NCI-H526 treated with DMSO at 0.1 percent for 48 hours (cell line): ENCODE measurements at regions not wholly inside any gene's neighbourhood (a gene's known extent, or its start where the extent isn't known, plus 50 kb on each side); places are given as distances from the start of the nearest gene placed in this dataset.

Source experiments
- DNase-seq: peaks from one replicate; lab custom pipeline; 2025; lab: John Stamatoyannopoulos, UW

DNA sequence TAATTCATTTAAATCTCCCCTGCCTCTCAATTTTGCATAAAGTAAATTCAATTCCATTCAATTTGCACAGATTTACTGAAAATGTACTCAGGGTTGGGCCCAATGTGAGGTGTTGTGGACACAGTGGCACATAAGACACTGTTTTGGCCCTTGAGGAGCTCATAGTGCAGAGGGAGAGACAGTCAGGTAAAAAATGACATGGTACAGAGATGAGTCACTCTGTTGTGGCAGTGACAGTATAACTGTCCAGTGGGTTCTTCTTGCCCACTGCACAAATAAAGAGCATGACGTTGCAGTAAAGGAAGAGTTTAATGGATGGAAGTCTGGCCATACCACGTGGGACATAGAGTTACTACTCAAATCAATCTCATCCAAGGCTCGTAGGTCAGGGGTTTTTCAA, 400.3 kb upstream of the TRIB2 start:
- no peak for DNase-seq

GRCh38 chr2:12317286-12317685, 399.4 kb upstream of the TRIB2 start:
- no peak for DNase-seq

DNA sequence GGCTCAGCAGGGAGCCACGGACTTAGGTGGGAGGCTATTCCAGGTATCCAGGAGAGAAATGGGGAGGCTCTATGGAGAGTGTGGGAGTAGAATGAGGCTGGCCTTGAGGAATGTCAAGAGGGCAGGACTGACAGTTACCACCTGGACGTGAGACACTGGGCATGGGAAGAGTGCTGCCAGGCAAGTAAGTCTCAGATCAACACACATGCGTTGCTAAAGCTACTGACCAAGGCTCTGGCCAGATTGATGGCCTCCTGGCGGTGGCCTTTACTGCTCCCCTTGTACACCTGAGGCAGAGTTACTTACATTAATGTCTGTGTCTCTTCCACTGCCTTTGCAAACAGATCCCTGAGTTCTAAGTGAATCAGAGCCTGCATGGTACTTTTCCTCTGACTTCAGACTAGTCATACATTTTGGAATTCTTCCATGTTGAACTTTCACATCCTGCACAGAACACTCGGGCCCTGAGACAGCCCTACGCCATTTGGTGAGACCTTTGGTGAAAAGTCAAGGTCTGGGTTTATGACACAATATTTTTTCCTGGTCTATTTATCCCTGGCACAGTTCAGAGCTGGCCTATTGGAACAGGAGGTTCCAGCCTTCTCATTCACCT, 398.8 kb upstream of the TRIB2 start:
- DNase-seq, result no peak

DNA sequence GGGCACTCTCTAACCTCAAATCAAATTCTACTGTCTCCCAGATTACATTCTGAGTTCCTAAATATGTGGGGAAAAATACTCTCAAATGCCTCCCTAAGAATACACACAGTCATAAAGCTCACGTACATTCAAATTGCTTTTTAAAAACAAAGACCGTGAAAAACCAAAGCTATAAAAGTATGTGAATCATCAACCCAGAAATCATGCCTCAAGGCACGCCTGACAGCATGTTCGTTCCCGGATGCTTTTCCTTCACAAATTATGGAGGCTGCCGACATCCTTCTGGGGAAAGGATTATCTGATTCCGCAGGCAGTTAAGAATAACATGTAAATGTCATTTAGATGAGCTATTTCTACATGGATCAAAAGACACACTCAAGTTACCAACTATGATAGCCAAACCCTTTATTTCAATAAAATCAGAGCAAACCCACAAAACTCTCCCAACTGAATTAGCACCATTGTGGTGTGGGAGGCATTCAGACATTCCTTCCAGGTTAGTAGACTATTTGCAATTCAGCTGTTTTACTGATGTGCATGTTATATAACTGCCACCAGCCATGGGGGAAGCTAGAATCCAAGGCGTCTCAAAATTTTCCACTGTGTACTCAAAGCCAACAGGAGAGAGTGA, 398.2 kb upstream of the TRIB2 start:
- no peak for DNase-seq

DNA sequence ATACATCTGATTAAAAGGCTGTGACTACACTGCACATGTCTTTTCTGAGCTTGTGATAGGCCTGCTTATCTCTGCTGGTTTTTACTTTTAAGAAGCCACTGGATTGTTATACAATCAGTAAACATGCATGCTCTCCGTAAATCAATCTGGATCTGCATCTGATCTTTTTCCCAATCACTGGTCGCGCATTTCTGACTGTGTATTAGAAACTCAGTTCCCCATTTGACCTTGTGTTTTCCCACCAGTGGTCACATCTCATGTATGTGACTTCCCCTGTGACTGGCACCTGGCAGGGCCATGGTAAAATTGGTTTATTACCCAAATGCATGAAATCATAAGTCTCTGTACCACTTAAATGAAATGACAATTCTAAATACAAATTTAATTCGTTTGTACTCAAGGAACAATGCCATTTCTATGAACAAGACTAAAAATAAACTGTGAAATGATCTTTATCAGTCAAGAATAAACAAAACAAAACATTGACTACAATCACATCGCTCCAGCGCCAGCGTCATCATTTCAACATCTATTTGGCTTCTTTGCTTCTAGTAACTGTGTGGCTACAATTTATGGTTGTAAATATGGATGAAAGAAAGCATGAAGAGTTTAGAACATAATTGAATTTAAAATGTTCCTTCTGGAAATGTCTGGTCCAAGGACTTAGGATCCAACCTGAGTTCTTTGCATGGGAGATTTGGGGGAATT, 396.6 kb upstream of the TRIB2 start:
- no peak for DNase-seq

GRCh38 chr2:12320991-12321641, 395.6 kb upstream of the TRIB2 start:
- DNase-seq, result no peak

GRCh38 chr2:12321886-12322285, 394.9 kb upstream of the TRIB2 start:
- no peak for DNase-seq

DNA sequence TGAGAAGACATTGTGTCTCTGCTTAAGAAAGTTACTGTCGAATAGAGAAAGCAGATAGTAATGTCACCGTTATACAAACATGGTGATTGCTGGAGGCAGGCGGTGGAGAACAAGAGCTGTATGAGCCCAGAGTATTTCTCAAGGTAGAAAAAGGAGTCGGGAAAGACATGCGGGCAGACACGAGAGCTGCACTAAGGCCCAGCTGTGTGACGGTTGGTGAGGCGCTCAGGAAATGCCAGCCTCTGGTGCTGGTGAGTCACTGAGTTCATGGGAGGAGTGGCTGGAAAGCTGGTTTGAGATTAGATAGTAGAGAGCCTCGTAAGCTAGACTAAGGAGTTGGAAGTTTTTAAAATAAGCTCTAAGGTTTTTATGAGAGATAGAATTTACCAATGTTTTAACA, 390.9 kb upstream of the TRIB2 start:
- DNase-seq, result no peak

DNA sequence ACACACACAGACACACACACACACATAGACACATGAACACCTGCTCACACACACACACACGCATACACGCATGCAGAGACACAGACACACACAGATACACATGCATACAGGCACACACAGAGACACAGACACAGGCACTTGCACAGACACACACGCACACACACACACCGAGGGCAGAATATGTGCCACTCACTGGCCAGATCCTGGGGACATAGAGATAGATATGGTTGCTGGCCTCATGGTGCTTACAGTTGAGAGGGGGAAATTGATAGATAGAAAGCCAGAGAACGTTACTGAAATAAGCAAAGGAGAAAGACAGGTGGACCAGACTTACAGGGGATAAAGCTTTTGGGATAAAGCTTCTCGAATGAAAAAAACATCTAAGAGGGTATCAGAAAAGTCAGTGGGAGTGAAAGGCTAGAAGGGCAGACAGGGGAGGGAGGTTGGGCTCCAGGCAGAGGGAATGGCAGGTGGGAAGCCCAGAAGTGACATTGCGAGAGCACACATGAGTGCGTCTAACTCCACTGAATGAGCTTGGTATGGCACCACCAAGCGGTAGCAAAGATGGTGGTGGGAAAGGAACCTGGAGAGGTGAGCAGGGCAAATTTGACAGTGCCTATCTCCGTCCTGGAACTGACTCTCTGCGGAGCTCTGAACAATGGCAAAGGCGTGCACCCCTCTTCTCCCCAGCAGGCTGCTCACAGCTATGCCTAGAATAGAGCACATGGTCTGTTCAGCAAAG, 390.1 kb upstream of the TRIB2 start:
- DNase-seq, result no peak

DNA sequence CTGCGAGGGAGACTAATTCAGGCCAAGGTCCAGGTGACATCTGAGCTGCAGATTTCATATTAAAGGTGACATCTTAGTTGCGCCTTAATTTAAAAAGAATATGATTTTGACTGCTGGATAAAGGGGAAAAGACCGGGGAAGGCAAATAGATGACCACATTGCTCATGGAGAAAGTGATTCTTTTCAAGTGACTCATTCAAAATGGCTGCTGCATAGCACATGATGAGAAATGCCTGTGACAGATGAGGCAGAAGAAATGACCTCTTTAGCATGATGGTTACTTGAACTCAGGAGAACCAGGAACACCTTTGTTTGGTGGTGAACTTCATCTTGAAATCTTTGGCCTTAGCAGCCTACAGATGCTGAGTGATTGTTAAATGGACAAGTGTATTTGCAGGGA, 385.8 kb upstream of the TRIB2 start:
- no peak for DNase-seq

DNA sequence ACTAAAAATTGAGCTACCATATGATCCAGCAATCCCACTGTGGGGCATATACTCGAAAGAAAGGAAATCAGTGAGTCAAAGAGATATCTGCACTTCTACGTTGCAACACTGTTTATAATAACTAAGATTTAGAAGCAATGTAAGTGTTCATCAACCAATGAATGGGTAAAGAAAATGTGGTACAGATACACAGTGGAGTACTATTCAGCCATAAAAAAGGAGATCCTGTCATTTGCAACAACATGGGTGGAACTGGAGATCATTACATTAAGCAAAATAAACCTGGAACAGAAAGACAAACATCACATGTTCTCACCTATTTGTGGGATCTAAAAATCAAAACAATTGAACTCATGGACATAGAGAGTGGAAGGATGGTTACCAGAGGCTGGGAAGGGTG, 385.0 kb upstream of the TRIB2 start:
- DNase-seq, result no peak

DNA sequence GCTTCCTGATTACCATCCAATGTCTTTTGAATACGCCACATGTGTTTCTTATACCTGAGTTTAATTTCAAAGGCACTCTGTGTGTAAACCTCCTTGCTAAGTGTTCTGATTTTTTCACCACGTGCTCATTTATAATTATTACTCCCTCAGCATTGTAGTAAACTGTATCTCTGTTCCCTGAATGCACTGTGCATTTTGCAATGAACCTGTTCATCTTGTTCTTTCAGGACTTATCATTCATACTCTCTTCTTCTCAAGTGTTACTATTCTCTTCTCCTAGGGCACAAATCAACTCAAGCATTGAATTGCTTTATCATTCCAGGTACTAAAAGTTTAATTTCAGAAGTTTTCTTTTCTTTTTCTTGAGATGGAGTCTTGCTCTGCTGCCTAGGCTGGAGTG, 383.4 kb upstream of the TRIB2 start:
- DNase-seq, result no peak

DNA sequence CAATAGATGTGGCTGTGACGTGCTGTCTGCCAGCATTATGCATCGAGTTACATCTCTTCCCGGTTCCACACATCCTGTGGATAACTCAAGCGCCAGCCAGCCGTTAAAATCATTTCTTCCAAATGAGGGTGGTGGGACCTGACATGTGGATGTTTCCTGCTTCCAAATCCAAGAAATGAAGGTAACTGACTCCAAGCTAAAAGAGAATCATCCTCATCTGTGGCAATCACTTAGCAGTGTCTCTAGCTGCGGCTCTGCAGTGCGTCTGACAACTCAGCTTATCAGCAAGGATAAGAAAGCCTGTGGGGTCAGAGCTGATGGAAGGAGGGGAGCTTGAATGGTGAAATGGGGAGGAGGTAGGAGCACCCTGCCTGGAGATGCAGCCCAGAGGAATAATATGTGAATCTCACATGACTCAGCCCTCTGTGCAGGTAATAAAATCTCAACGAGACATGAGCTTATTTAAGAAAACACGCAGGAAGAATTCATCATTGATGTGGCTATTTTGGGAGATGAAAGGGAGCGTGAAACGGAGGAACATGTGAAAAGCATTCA, 382.2 kb upstream of the TRIB2 start:
- DNase-seq, result no peak

DNA sequence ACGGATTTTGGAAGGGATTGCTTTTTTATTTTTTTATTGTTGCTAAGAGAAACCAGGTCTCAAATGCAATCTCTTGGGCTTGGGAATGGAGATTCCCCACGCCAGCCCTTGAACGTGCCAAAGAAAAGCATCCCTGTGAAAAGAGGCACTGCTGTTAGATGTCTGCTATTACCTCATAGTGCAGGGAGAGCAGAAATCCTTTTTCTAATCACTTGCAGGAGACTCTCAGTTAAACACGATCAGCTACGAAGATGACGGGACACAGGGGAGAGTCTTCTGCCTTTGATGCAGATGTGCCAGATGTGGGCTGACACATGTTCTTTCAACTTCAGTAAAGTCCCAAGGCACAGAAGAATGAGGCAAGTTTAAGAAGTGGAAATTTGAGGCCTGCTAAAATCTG, 381.6 kb upstream of the TRIB2 start:
- DNase-seq, result no peak

DNA sequence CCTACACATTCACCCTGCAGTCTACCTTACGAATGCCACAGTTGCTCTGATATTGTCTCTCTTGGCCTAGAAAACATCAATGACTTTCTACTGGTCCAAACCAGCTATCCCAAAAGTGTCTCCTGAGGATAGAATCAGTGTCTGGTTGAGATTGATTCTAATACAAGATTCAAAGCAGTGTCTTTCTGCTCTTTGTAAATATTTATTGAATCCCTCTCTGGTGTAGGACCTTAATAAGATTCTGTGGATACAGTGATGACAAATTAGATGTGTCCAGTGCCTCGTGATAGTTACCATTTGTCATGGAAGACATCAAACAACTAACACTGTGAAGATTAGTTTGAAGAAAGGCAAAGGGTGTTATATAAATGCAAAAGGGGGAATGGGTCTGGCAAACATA, 380.7 kb upstream of the TRIB2 start:
- DNase-seq, result no peak

DNA sequence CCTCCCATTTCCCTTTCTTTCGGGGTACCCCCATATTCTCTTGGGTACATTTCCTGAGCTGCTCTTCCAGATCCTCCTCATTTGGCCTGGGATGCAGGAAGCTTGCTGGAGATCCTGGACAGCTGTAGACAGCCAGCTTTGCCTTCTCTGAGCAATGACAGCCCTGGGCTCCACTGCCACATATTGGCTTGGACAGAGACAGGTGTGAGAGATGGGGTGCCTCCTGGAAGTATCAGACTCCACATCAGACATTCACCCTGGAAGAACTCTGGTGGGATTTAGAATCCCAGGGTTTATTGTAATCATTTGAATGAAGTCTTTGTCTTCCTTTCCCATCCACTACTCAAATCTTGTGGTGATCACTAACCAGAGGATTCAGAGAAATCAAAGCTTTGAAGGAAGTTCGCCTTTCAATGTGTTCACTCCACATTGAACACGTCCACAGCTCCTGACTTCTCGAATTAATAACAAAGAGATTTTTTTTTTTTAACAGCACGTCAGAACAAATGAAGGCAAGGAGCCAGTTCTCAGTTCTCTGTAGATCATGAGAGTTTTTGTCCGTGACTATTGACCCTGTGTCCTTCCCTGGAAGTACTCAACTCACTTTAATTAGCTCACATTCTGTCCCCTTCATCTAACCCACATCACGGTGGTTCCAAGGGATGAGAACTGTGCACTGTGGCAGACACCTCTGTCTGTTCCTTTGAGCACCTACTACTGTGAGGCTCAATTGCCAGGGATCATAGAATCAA, 377.6 kb upstream of the TRIB2 start:
- no peak for DNase-seq

GRCh38 chr2:12340164-12340563, 376.6 kb upstream of the TRIB2 start:
- no peak for DNase-seq

DNA sequence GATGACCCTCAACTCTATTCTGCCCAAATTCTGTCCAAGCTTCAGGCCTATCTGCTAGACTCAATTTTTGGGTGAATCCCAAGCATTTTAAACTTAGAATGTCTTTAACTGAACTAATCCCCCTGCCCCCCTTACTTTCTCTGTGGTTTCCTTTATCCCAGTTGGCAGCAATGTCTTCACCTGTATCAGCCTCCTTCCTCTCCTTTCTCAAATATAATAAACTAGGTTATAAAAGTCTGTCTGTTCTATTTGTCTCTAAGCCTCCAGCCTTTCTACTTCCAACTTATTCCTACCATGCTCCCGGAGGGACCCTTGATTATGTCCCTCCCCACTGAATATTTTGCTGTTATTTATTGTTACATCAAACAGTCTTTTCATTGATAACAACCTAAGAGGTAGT, 375.5 kb upstream of the TRIB2 start:
- no peak for DNase-seq

GRCh38 chr2:12341920-12342319, 374.8 kb upstream of the TRIB2 start:
- no peak for DNase-seq

DNA sequence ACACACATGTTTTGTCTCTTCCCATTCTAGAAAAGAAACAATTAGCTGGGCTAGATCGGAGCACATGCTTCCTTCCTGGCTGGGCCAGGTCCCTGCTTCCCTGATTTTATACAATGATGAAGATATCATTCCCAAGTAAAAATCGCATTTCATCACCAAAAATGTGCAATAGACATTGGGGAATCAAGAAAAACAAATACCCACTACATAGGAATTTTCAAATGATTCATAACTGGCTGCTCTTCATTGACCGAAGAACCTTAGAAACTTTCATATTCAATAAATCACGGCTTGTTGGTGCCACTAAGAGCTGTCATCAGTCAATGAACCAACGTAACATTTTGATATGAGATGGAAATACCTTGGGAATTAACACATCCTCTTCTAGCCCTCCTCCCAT, 373.6 kb upstream of the TRIB2 start:
- DNase-seq, result no peak

DNA sequence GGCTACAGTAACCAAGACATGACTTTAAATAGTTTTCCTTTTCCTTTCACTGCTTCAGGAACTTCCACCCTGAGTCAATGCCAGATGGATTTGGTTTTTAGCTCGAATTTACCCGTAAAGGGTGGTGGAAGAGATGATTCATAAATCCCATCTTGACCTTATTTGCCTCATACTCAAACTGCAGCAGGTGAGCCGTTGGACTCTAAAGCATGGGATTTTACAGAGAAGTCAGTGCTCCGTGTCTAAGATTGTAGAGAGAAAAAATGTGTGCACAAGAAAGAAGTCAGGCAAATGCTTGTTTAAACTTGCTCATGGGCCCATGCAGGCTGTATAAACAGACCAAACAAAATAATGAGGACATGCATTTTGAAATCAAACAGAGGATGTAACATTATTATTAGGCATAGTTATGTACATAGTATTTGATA, 369.7 kb upstream of the TRIB2 start:
- DNase-seq, result no peak
